ENCODE measurements at regions not wholly inside any gene's neighbourhood (a gene's known extent, or its start where the extent isn't known, plus 50 kb on each side); places are given as distances from the start of the nearest gene placed in this dataset.

GRCh38 chr10:29140991-29141390 lies 147.9 kb upstream of the LYZL1 start:
- no peaks in the 10 kb centered on the region for H3K9me3 ChIP-seq
- H3K4me3 ChIP-seq: no peak overlapping the region
- DNase-seq (no peak), ATAC-seq (no peak)
- intact Hi-C loops (cut with DNase I): no loop called here
- H3K4me1 ChIP-seq: no peaks in the 10 kb centered on the region
- H3K27ac ChIP-seq: no peak overlapping the region
- H3K27me3 ChIP-seq (ENCODE audit: low read depth): no peaks in the 10 kb centered on the region
- no peak for TF ChIP-seq CTCF (IDR thresholded peaks at IDR 0.05)
- H3K36me3 ChIP-seq: no peaks in the 10 kb centered on the region

- DNase-seq (no peak), ATAC-seq (no peak)
- H3K36me3 ChIP-seq: no peaks in the 10 kb centered on the region
- no peaks in the 10 kb centered on the region for H3K9me3 ChIP-seq
- H3K4me3 ChIP-seq: no peak overlapping the region
- intact Hi-C loops (cut with DNase I): no loop called here
- H3K4me1 ChIP-seq: no peaks in the 10 kb centered on the region
- H3K27ac ChIP-seq: no peak overlapping the region
- no peak for TF ChIP-seq CTCF (IDR thresholded peaks at IDR 0.05)
- no peaks in the 10 kb centered on the region for H3K27me3 ChIP-seq (ENCODE audit: low read depth)
Measured at GRCh38 chr10:29141761-29142160, 147.1 kb upstream of the LYZL1 start.

GRCh38 chr10:29142516-29143314 lies 146.2 kb upstream of the LYZL1 start:
- DNase-seq (no peak), ATAC-seq (no peak)
- Histone ChIP-seq H3K4me3 (no peak overlapping the region), H3K27ac (no peak overlapping the region), H3K9me3 (no peaks in the 10 kb centered on the region), H3K27me3 (ENCODE audit: low read depth) (no peaks in the 10 kb centered on the region), H3K36me3 (no peaks in the 10 kb centered on the region), H3K4me1 (no peaks in the 10 kb centered on the region)
- no peak for TF ChIP-seq CTCF (IDR thresholded peaks at IDR 0.05)
- intact Hi-C loops (cut with DNase I): no loop called here

GRCh38 chr10:29144126-29144525 lies 144.7 kb upstream of the LYZL1 start:
- Histone ChIP-seq H3K36me3 (no peaks in the 10 kb centered on the region), H3K4me3 (no peak overlapping the region), H3K4me1 (no peaks in the 10 kb centered on the region), H3K27ac (no peak overlapping the region), H3K27me3 (ENCODE audit: low read depth) (no peaks in the 10 kb centered on the region), H3K9me3 (no peaks in the 10 kb centered on the region)
- ATAC-seq (no peak), DNase-seq (no peak)
- intact Hi-C loops (cut with DNase I): no loop called here
- TF ChIP-seq CTCF (IDR thresholded peaks at IDR 0.05): no peak

- intact Hi-C loops (cut with DNase I): no loop called here
- ATAC-seq: no peak
- H3K4me3 ChIP-seq: no peak overlapping the region
Measured at GRCh38 chr10:29146311-29147100, 142.4 kb upstream of the LYZL1 start.

More at GRCh38 chr10:29146311-29147100, 142.4 kb upstream of the LYZL1 start:
- Histone ChIP-seq H3K9me3 (no peaks in the 10 kb centered on the region), H3K27me3 (ENCODE audit: low read depth) (no peaks in the 10 kb centered on the region), H3K4me1 (no peaks in the 10 kb centered on the region), H3K36me3 (no peaks in the 10 kb centered on the region), H3K27ac (no peak overlapping the region)
- TF ChIP-seq CTCF (IDR thresholded peaks at IDR 0.05): no peak
- DNase-seq: no peak
